T-cell (primary cell): ENCODE measurements at regions not wholly inside any gene's neighbourhood (a gene's known extent, or its start where the extent isn't known, plus 50 kb on each side); places are given as distances from the start of the nearest gene placed in this dataset.
"Not testable (repeated sequence)": the region's sequence is repeated elsewhere in the genome, so short reads cannot be mapped to it uniquely, and the experiment has no call there.

Experiments used
- ATAC-seq, 4 experiments: fragments of 200-7000 bp in 3 of 4; fragments of 150-1000 bp in 1 of 4; cut with Tn5 transposase; replicated peaks in 1 of 4; 1 replicate in 3 of 4; 2 replicates in 1 of 4; pipeline ENCODE4 v1.10.0; 2021; ENCODE audit warnings: moderate library complexity in 3 of 4, mild to moderate bottlenecking in 2 of 4, moderate number of reproducible peaks in 1 of 4
- CTCF ChIA-PET, 2 donors: fragments of 300-600 bp; sonication (Branson Sonifier 250); formaldehyde crosslinking; loops; one replicate each; lab custom pipeline; 2022; ENCODE audit warnings: antibody characterized with exemption in 2 of 2; lab: Charles Lee
- POLR2A ChIA-PET, 2 donors: fragments of 300-600 bp; sonication (Branson Sonifier 250); formaldehyde crosslinking; loops; one replicate each; lab custom pipeline; 2022; ENCODE audit warnings: antibody characterized with exemption in 2 of 2; lab: Charles Lee
- DNase-seq, 35 experiments: peaks; one replicate each; pipeline versions ENCODE4 v3.0.0 to v3.0.0-alpha.2; 2013 to 2023
- H3K27ac ChIP-seq: one replicate; pipeline ENCODE4 v1.5.1; 2013; ENCODE audit warnings: low read length
- H3K27me3 ChIP-seq, 2 experiments: replicated peaks in 1 of 2; 1 replicate in 1 of 2; 2 replicates in 1 of 2; pipeline versions ENCODE4 v1.6.1 to v1.7.0; 2013; ENCODE audit warnings: low read length in 1 of 2, mixed read lengths in 1 of 2; ENCODE audit not compliant: control insufficient read depth in 2 of 2, insufficient read depth in 2 of 2; ENCODE audit errors: extremely low read depth in 1 of 2
- H3K36me3 ChIP-seq, 2 donors: 1 replicate in 1 of 2; 2 replicates in 1 of 2; pipeline versions ENCODE4 v1.6.1 to v1.7.0; 2013; ENCODE audit warnings: low read length in 1 of 2; ENCODE audit not compliant: control insufficient read depth in 2 of 2, insufficient read depth in 1 of 2; ENCODE audit errors: extremely low read depth in 1 of 2
- H3K4me1 ChIP-seq, 2 experiments: 1 replicate in 1 of 2; 2 replicates in 1 of 2; pipeline versions ENCODE4 v1.6.1 to v1.7.0; 2013; ENCODE audit warnings: low read length in 2 of 2, mixed read lengths in 1 of 2; ENCODE audit not compliant: insufficient read depth in 2 of 2, control insufficient read depth in 1 of 2; ENCODE audit errors: extremely low read depth in 1 of 2
- H3K4me3 ChIP-seq, 2 donors: 1 replicate in 1 of 2; 2 replicates in 1 of 2; pipeline versions ENCODE4 v1.5.1 to v1.7.0; 2013; ENCODE audit warnings: mild to moderate bottlenecking in 2 of 2, low read length in 1 of 2, moderate library complexity in 1 of 2; ENCODE audit not compliant: control insufficient read depth in 1 of 2; ENCODE audit errors: extremely low read depth in 1 of 2
- H3K9me3 ChIP-seq: 2 replicates; pipeline ENCODE4 v1.7.0; 2013
- H3K27ac Mint-ChIP-seq, 2 donors: one replicate each; pipeline ENCODE4 v1.8.0; 2020 to 2021; ENCODE audit warnings: mild to moderate bottlenecking in 2 of 2, mixed read lengths in 2 of 2
- H3K27me3 Mint-ChIP-seq, 2 donors: one replicate each; pipeline ENCODE4 v1.8.0; 2021 to 2022; ENCODE audit warnings: mixed read lengths in 2 of 2
- H3K36me3 Mint-ChIP-seq: one replicate; pipeline ENCODE4 v1.8.0; 2021; ENCODE audit warnings: mixed read lengths
- H3K4me1 Mint-ChIP-seq, 3 donors: one replicate each; pipeline ENCODE4 v1.8.0; 2020 to 2022; ENCODE audit warnings: mixed read lengths in 3 of 3, mild to moderate bottlenecking in 1 of 3
- H3K4me3 Mint-ChIP-seq, 3 donors: one replicate each; pipeline ENCODE4 v1.8.0; 2020 to 2022; ENCODE audit warnings: mild to moderate bottlenecking in 3 of 3, mixed read lengths in 3 of 3, moderate library complexity in 3 of 3
- H3K9me3 Mint-ChIP-seq, 3 donors: one replicate each; pipeline ENCODE4 v1.8.0; 2020 to 2022; ENCODE audit warnings: mixed read lengths in 3 of 3
- WGBS: methylation state at CpG from one replicate; pipeline ENCODE4 v1.1.5; 2013; ENCODE audit warnings: missing lambda C conversion rate; ENCODE audit not compliant: insufficient coverage; 5-methylcytosine and 5-hydroxymethylcytosine counted together

DNA sequence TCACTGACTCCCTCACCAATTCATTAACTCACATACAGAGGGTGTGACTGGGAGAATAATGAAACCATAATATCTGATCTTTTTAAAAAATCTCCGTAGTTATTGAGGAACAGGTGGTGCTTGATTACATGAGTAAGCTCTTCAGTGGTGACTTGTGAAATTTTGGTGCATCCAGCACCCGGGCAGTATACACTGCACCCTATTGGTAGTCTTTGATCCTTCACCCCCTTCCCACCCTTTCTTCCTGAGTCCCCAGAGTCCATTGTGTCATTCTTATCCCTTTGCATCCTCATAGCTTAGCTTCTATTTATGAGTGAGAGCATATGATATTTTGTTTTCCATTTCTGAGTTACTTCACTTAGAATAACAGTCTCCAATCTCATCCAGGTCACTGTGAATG, 1143.8 kb downstream of the PCDH19 start:
- WGBS: no CpG with 5 or more reads among the region's 2 CpGs
- ChIA-PET POLR2A (no interaction called here), CTCF (no interaction called here)
- ATAC-seq (no peak), DNase-seq (no peak)
- Histone ChIP-seq H3K36me3 (no peaks in the 10 kb centered on the region), H3K9me3 (peaks cover 2% of the 10 kb centered on the region), H3K27ac (no peak overlapping the region), H3K27me3 (no peaks in the 10 kb centered on the region), H3K4me3 (no peak overlapping the region), H3K4me1 (no peaks in the 10 kb centered on the region)
- Mint-ChIP-seq H3K27ac (no peak overlapping the region), H3K27me3 (peaks cover 0 to 10% of the 10 kb centered on the region in 2 donors), H3K4me3 (no peak overlapping the region), H3K4me1 (no peaks in the 10 kb centered on the region), H3K36me3 (no peaks in the 10 kb centered on the region), H3K9me3 (peaks cover 2 to 12% (median 7%) of the 10 kb centered on the region in 3 donors)

DNA sequence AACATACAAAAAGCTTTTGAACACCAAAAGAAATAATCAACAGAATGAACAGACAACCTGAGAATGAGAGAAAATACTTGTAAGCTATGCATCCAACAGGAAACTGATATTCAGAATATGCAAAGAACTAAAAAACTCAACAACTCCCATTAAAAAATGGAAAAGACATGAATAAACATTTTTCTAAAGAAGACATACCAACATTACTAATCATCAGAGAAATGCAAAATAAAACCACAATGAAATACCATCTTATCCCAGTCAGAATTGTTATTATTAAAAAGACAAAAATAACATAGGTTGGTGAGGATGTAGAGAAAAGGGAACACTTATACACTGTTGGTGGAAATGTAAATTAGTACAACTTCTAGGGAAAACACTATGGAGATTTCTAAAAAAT, 1161.9 kb downstream of the PCDH19 start:
- ChIA-PET POLR2A (no interaction called here), CTCF (no interaction called here)
- H3K9me3 Mint-ChIP-seq: peaks cover 0 to 12% (median 4%) of the 10 kb centered on the region in 3 donors
- DNase-seq: no peak
- Histone ChIP-seq H3K27ac (no peak overlapping the region), H3K4me1 (no peaks in the 10 kb centered on the region), H3K4me3 (no peak overlapping the region), H3K9me3 (no peaks in the 10 kb centered on the region), H3K27me3 (no peaks in the 10 kb centered on the region), H3K36me3 (no peaks in the 10 kb centered on the region)
- H3K4me1 Mint-ChIP-seq: no peaks in the 10 kb centered on the region
- H3K4me3 Mint-ChIP-seq: no peak overlapping the region
- no peak overlapping the region for H3K27ac Mint-ChIP-seq
- no peak for ATAC-seq
- H3K36me3 Mint-ChIP-seq: no peaks in the 10 kb centered on the region
- peaks cover 0 to 7% of the 10 kb centered on the region in 2 donors for H3K27me3 Mint-ChIP-seq

DNA sequence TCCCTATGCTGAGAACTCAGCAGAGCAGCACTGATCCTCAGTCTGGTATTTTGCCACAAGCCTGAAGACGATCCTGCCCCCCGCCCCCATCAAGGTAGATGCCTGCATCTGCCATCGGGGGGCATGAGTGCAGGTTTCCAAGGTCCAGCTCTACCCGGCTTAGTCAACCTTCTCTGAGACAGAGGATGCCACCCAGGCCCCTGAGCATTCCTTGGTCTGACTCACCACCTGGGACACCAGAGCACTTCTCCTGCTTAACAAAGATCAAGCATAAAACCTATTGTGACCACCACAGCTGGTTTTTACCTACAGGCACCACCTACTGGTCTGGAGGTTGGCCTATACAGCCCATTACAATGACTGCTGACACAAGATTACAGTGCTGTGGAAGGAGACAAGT, 1168.1 kb downstream of the PCDH19 start:
- Histone ChIP-seq H3K9me3 (no peaks in the 10 kb centered on the region), H3K27me3 (no peaks in the 10 kb centered on the region), H3K4me1 (no peaks in the 10 kb centered on the region), H3K27ac (no peak overlapping the region), H3K36me3 (no peaks in the 10 kb centered on the region), H3K4me3 (no peak overlapping the region)
- peaks cover 0 to 5% (median 4%) of the 10 kb centered on the region in 3 donors for H3K9me3 Mint-ChIP-seq
- ATAC-seq (no peak), DNase-seq (no peak)
- no peaks in the 10 kb centered on the region for H3K36me3 Mint-ChIP-seq
- CTCF ChIA-PET: no interaction called here
- peaks cover 0 to 7% of the 10 kb centered on the region in 2 donors for H3K27me3 Mint-ChIP-seq
- H3K4me1 Mint-ChIP-seq: no peaks in the 10 kb centered on the region
- H3K27ac Mint-ChIP-seq: no peak overlapping the region
- no peak overlapping the region for H3K4me3 Mint-ChIP-seq
- 93% methylated on average over 3 of the region's 4 CpGs for WGBS
- POLR2A ChIA-PET: no interaction called here

DNA sequence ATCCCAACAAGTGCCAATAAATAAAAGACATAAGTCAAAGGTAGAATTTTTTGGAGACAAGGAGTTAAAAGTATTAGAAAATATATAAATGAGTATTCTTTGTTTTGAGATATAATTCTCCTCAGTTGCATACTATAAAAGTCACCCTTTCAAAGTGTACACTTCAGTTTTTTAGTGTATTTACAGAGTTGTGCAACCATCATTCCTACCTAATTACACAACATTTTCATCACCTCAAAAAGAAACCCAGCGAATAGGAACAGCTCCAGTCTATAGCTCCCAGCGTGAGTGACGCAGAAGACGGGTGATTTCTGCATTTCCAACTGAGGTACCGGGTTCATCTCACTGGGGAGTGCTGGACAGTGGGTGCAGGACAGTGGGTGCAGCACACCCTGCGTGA, 1175.7 kb downstream of the PCDH19 start:
- H3K4me1 ChIP-seq, H3K9me3 Mint-ChIP-seq, CTCF ChIA-PET, H3K27ac ChIP-seq, H3K36me3 Mint-ChIP-seq, ATAC-seq, H3K27me3 ChIP-seq, H3K27me3 Mint-ChIP-seq, H3K4me3 Mint-ChIP-seq, H3K27ac Mint-ChIP-seq, H3K9me3 ChIP-seq, DNase-seq, H3K4me3 ChIP-seq, H3K4me1 Mint-ChIP-seq, H3K36me3 ChIP-seq, POLR2A ChIA-PET: not testable (repeated sequence)
- 70% methylated on average over 2 of the region's 6 CpGs for WGBS

DNA sequence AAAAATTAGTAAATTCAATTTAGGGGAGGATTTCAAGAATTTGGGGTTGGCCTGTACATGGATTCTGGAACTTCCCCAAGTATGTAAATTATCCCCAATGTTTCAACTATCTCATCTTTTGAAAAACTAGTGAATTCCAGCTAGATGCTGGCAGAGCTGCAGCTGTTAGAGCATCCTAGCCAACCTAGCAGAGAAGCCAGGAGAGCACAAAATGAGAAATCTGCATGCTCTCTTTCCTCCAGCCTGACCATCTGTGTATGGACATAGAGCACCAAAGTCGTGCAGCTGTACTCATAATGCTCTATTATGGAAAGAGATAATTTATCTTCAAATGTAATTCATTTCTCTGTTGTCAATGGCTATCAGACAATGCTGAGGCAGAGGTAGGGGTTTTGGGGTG, 1217.7 kb downstream of the PCDH19 start:
- H3K4me1 ChIP-seq: no peaks in the 10 kb centered on the region
- H3K36me3 Mint-ChIP-seq: no peaks in the 10 kb centered on the region
- CTCF ChIA-PET: no interaction called here
- ATAC-seq (no peak), DNase-seq (no peak)
- H3K4me3 Mint-ChIP-seq: no peak overlapping the region
- no peak overlapping the region for H3K27ac ChIP-seq
- H3K9me3 ChIP-seq: no peaks in the 10 kb centered on the region
- no peak overlapping the region for H3K27ac Mint-ChIP-seq
- H3K4me3 ChIP-seq: no peak overlapping the region
- POLR2A ChIA-PET: no interaction called here
- H3K36me3 ChIP-seq: no peaks in the 10 kb centered on the region
- H3K4me1 Mint-ChIP-seq: no peaks in the 10 kb centered on the region
- no CpG with 5 or more reads among the region's 1 CpG for WGBS
- H3K27me3 ChIP-seq: no peaks in the 10 kb centered on the region
- peaks cover 0 to 3% of the 10 kb centered on the region in 2 donors for H3K27me3 Mint-ChIP-seq
- peaks cover 0 to 5% (median 0%) of the 10 kb centered on the region in 3 donors for H3K9me3 Mint-ChIP-seq

DNA sequence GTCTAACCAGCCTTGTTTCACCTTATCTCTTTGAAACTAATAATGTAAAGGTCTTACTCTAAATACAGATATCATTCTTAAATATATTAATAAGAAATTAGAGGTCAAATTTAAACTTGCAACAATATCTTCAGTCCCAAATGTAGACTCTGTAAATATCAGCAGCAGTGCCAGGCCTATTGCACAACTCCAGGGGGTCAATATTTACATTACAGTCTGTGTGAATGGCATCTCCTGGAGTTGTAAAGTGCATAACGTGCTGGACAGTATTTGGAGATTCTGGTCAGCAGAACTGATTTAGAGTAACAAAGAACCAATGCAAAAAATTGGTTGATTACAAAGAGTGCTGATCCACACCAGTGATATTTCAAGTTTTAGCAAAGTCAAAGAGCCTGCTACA, 1225.9 kb downstream of the PCDH19 start:
- Mint-ChIP-seq H3K27me3 (peaks cover 0 to 7% of the 10 kb centered on the region in 2 donors), H3K36me3 (no peaks in the 10 kb centered on the region), H3K9me3 (peaks cover 0 to 3% (median 0%) of the 10 kb centered on the region in 3 donors), H3K27ac (no peak overlapping the region), H3K4me1 (no peaks in the 10 kb centered on the region), H3K4me3 (no peak overlapping the region)
- WGBS: no CpG with 5 or more reads among the region's 1 CpG
- no peak for DNase-seq
- Histone ChIP-seq H3K9me3 (no peaks in the 10 kb centered on the region), H3K27ac (no peak overlapping the region), H3K36me3 (no peaks in the 10 kb centered on the region), H3K27me3 (no peaks in the 10 kb centered on the region), H3K4me3 (no peak overlapping the region), H3K4me1 (no peaks in the 10 kb centered on the region)
- ChIA-PET CTCF (no interaction called here), POLR2A (no interaction called here)
- ATAC-seq: no peak

DNA sequence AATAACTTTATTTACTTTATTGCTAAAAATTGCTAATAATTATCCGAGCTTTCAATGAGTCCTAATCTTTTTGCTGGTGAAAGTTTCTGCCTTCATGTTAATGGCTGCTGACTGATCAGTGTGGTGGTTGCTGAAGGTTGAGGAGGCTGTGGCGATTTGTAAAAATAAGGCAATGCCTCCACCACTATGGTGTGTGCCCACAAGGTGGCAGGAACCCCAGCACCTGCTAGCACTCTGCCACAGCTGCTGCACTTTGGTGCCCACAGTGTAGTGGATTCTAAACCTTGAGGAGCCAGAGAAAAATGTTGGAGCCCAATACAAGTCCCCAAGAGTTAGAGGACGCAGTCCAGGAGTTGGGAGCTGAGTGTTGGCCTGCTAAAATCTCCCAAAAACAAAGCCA, 1237.1 kb downstream of the PCDH19 start:
- Mint-ChIP-seq H3K27ac (no peak overlapping the region), H3K4me1 (no peaks in the 10 kb centered on the region), H3K4me3 (no peak overlapping the region), H3K27me3 (peaks cover 0 to 3% of the 10 kb centered on the region in 2 donors), H3K9me3 (peaks cover 0 to 3% (median 0%) of the 10 kb centered on the region in 3 donors), H3K36me3 (no peaks in the 10 kb centered on the region)
- no peaks in the 10 kb centered on the region for H3K4me1 ChIP-seq
- CTCF ChIA-PET: no interaction called here
- H3K36me3 ChIP-seq: no peaks in the 10 kb centered on the region
- WGBS: no CpG with 5 or more reads among the region's 3 CpGs
- H3K27me3 ChIP-seq: no peaks in the 10 kb centered on the region
- H3K27ac ChIP-seq: no peak overlapping the region
- H3K9me3 ChIP-seq: no peaks in the 10 kb centered on the region
- H3K4me3 ChIP-seq: no peak overlapping the region
- POLR2A ChIA-PET: no interaction called here
- ATAC-seq (no peak), DNase-seq (no peak)
